Left lobe of liver (tissue), 2 donors: ENCODE measurements at regions not wholly inside any gene's neighbourhood (a gene's known extent, or its start where the extent isn't known, plus 50 kb on each side); places are given as distances from the start of the nearest gene placed in this dataset.

ENCODE experiments used
- ATAC-seq: fragments of 200-7000 bp; cut with Tn5 transposase; one replicate; pipeline ENCODE4 v1.9.1; 2020; ENCODE audit warnings: mild to moderate bottlenecking, moderate library complexity
- DNase-seq: peaks from one replicate; pipeline ENCODE4 v3.0.0-alpha.2; 2020; ENCODE audit warnings: low spot score
- donor health status: DM: no; HTN: no; CAD: no; lungs with moderate emphysema.
- donor health status: DM: no; HTN: yes; CAD: no.

DNA sequence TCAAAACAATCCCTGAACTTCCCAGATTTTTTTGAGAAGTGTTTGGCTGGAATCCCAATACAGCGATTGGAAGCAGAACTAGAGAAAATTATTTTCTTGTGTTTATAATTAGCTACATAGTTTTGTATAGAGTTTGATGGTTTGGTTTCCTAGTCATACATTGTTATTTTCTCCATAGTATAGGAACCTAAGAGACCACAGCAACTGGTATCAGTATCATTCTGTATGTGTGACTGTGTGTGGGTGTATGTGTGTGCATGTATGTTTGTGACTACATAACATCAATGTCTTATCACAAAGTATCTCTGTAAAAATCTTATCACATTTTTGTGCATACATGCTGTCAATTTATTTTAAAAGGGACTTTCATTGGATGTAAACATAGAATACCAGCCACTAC lies 780.5 kb downstream of the MRPL39 start:
- DNase-seq: no peak
- no peak for ATAC-seq

DNA sequence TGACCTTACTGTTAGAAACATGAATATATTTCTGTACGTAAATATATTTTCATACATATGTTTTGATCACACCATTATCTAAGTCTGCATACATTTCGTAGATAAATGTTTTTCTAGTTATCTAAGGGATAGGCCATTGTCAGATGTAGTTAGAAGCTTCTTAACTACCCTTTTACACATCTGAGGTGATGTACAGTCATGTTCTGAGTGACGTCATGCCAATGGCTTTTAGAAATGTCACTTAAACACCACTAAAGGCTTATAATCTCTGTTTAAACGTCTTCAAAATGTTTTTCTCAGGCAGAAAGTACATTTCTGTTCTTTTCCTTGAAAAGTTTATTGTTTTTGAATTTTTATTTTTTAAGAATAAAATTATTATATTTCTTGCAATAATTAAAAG lies 781.9 kb downstream of the MRPL39 start:
- ATAC-seq (no peak), DNase-seq (no peak)

DNA sequence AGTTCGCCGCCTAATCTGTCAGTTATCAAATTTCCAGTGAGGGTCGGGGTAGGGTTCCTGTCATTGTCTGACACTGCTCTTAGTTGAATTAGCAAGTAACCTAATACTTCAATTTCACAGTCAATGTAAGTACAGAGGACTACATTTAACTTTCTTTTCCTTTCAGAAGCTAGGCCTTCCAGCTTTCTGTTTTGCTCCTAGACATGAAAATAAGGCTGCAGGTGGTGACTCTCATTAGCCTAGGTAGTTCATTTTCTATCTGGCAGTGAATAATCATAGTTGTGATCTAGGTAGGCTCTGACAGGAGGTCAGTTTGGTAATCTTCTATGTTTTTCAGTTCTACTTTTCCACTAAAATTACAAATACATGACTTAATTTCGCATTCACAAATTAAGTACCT lies 783.1 kb downstream of the MRPL39 start:
- ATAC-seq (no peak), DNase-seq (no peak)

DNA sequence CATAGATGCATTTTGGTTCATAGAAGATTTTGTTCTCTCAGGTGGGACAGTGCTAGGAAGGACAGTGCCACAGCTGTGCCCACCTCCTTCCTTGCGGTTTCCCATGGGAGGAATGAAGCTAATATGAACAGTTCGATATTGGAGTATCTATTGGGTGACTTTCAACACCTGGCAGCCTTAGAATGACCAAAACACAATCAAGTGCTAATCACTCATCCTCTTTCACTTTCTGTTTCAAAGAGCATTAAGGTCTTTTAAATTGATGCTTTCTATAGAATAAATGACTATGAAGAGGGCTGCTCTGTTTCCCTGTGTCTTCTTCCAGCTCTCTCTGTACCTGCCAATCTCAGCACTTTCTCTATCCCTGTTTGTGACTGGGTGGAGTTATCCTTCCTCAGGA lies 784.0 kb downstream of the MRPL39 start:
- no peak for ATAC-seq
- DNase-seq: no peak

DNA sequence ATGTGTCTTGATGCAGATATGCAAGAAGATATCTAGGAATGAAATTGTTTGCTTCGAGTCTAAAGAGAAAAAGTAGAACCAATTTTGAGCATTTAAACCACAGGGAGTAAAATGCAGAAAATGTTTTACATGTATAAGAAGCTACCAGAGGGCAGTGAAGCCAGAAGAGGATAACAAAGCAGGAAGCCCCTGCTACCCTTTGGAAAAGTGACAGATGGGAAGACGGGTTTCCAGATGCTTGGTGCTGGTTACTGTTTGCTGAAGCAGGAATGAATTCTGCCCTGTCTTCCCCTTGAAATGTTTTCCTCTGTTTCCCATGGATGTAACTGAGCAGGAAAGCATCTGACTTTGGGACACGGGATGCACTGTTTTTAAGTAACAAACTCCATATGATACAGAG lies 822.2 kb downstream of the MRPL39 start:
- no peak for ATAC-seq

DNA sequence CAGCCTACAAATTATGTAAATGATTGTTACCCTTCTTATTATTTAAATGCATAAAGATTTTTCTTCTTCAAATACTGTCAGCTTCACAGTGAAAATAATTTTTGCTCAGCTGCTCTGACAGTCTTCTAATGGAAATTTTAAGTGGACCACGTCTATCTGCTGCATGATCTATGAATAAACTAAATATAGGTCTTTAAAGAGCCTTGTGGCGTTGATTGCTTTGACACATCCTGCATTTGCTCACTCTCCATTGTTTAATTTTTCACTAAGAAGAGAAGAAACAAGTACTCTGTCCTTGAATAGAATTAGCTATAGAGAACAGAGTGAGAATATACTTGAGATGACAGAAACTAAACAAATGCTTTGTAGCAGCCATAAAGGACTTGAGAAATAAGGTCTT lies 826.1 kb downstream of the MRPL39 start:
- DNase-seq (no peak), ATAC-seq (no peak)

More for the DNA sequence above, 822.2 kb downstream of the MRPL39 start:
- no peak for DNase-seq

DNA sequence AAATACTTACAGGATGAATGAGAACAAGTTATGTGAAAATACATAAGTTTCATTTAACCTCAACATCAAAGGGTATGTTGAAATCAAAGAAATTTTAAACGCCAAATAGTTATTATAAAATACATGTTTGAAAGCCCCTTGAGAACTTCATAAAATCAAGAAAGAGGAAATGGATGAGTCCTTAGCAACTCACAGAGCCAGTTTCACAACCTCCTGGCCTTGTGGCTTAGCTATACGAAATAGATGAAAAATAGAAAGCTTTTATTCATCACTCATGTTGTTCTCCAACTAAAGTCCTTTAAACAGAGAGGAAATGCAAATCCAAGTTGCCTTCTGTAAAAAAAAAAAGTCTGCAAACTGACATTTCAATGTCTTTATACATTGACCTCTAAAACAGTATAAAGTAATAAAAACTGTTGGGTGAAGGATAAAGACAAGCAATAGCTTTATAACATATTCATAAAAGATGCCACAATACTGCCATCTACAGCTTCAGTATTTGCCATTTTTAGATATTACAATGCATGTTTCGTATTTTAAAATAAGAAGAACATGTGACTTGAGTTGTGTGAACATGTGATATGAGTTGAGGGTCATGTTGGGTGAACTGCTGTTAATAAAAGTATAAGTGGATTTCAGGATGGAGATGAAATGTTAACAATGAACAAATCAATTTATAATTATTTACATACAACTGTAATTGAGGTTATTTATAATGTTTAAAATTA lies 847.8 kb downstream of the MRPL39 start:
- DNase-seq (no peak), ATAC-seq (no peak)

DNA sequence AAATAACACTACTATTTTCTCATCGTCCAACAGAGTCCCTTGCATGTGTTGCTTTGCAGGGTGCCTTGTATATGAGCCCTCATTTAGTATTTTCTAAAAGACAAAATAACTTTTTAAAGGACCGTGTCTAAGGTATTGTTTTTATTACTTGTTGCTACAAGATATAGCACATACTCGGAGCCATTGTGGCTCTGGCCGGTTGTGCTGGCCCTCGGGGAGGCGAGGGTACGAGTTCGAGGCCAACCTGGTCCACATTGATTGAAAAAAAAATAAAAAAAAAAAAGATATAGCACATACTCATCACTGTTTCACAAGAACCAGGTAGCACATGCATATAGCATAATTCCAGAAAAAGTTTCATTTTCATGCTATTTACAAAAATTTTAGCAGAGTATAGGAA lies 869.2 kb downstream of the MRPL39 start:
- ATAC-seq (no peak), DNase-seq (no peak)

DNA sequence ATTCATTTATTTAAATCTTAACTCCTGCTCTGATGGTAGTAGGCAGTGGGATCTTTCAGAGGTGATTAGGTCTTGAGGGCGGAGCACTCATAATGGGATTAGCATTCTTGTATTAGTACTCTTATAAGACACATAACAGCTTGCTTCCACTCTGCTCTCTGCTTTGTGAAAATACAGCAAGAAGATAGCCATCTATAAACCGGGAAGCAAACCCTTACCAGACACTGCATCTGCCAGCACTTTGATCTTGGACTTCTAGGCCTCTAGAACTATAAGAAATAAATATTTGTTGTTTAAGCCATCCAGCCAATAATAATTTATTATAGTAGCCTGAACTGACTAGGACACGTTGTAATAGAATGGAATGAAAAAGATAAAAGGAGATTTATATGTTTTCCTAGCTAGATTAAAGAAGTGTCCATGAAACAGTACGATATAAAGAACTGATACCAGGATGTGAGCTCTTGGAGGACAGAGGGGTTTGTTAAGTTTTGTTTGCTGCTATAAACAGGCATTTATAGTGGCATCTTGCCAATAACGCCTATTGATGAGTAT lies 869.9 kb downstream of the MRPL39 start:
- DNase-seq (no peak), ATAC-seq (no peak)

DNA sequence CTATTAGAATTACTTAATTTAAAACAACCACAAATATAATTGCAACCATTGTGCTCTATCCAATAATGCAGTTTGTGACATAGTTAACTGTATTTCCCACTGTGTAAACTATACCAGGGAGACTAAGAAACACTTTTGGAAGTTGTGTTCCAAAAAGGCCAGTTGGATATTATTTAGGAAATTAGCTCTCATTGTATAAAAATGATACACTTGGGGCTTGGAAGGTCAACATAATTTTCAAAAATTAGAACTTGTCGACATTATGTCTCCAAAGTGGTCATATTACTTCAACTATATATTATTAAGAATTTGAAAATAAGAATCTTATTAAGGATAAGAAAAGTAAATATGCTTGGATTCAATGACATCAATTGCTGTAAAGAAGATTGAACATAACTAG lies 876.6 kb downstream of the MRPL39 start:
- ATAC-seq (no peak), DNase-seq (no peak)

DNA sequence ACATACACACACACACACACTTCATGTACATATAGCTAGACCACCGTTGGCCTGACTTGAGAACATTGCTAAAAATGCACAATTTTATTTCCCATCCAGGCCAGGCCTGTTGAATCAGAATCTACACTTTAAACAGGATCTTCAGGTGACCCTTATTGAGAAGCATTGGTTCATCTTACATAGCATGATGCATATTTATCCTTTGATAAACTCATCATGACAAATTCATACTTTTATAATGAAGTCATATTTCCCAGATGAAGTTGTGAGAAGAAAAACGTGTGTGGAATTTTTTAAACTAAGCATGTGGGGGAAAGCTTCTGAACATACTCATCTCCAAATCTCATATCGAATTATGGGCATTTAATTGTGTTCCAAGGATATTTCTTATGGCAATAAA lies 877.7 kb downstream of the MRPL39 start:
- no peak for ATAC-seq
- no peak for DNase-seq

DNA sequence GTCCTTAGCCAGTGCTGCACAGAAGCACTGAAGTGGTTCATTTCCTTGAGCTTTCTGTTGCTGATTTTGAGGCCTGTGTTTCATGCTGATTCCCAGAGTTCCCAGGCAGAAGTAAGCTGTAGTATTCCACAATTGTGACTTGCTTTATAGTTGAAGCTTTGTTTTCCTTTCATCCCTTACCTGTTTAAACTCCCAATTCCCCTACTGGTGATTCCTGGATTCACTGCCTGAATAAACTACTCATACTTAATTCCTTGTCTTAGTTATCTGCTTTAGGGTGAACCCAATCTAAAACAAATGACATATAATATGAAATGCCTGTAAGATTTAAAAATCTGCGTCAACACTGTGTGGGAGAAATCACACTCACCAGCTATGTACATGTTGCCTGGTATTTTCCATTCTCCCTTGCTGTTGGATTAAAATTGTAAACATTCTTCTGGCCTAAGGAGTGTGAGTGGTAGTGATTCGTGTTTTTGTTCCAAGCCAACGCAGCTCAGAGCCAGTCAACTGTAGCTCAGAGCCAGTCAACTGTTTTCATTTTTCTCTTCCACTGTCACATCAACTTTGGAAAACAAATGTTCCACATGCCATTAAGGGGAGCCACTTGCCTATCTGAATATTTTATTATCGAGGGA lies 879.4 kb downstream of the MRPL39 start:
- no peak for DNase-seq
- no peak for ATAC-seq

DNA sequence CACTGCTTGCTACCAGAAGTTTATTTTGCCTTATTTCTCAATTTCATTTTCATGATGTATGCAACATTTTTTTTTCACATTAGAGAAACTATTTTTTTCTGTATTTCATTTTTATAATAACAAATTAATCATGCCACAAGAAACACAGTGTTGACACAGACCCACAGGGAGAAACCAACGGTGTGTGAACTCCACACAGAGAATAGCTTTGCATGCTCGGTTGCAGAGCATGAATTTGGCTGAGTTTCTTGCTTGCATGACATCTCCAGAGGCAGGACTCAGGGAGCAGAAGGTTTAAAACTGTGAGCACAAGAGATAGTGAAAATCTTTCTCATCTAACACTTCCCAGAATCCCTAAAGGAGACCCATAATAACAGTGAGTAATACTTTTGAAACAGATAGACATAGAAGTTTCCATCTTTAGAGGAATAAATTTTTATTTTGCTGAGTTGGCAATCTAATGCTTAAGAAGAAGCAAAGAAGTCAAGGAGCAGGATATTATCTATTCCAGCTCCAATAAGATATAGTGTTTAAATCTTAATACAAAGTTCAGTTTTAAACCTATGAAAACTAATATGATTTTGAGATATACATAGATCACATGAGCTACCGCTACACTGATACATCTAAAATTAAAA lies 890.9 kb downstream of the MRPL39 start:
- ATAC-seq (no peak), DNase-seq (no peak)

DNA sequence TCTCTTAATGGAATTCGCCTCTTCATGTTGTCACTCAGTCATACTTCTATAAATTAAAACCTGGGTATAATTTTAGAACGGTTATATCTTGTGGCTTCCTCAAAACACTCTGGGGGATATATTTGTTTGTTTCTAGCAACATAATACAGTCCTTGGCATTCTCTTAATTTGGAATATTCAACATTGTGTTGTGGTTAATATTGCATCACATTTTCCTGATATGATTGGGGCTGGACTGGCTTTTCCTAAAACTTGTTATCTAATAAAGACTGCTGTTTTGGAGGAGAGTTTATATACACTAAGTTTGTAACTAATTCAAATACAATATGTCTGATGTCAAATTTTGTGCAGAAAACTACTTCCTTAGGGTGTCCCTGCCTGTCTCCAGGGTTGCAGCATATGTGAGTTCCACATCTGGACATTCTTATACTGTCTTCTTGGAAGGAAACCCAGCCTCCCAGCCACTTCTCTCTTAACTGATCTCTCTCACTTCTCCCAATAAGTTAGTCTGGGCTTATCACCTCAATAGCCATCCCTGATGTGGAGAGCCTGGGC lies 892.6 kb downstream of the MRPL39 start:
- DNase-seq (no peak), ATAC-seq (no peak)

DNA sequence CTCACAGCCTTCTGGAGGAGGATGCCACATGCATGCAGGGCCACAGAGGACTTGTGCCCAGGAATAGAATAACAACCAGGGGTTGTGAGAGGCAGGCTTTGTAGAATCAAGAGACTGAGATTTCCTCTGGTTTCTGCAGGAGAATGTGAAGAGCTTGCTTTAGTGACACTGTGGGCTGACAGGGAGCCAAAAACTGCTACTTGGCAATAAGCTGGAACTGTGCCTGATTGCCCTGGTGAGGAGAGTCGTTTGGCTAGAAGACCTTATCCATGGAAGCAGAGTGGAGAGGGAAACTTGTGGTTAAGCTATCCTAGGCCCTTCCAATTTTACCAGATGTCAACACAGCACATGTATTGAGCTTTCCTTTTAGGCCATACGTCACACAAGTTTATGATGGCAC lies 902.1 kb downstream of the MRPL39 start:
- DNase-seq (no peak), ATAC-seq (no peak)

DNA sequence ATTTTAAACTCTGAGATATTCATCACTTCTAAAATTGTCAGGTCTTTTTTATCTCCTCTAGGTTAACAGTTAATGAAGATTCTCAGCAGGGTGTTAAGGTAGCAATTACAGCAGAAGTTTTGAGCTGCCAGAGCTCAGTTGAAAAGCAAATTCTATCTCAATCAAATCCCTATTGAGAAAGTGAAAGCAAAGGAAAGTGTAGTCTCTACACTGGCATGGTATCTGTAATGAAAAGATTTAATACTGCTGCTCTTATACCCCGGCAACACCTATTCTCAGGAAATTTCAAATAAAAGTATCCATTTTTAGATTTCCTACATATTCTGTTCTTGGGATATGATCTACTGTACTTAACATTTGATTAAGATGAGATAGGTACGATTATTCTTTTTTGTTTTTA lies 913.5 kb downstream of the MRPL39 start:
- no peak for DNase-seq

DNA sequence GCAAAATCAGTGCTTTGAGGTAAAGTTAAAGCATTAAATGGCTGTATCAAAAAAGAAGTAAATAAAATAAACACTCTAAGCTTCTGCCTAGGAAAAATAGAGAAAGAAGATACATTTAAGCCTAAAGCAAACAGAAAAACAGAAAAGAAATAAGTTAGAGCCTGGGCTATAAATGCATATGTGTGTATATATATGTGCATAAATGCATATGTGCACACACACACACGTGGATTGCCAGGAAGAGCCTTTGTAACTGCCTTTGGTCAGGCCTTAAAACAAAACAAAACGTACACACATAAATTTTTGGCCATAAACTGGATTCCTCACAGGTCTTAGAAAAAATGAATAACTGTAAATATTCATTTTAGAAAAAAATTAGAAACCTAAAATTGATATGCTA lies 925.8 kb downstream of the MRPL39 start:
- ATAC-seq (no peak), DNase-seq (no peak)

More for the DNA sequence above, 913.5 kb downstream of the MRPL39 start:
- ATAC-seq: no peak

DNA sequence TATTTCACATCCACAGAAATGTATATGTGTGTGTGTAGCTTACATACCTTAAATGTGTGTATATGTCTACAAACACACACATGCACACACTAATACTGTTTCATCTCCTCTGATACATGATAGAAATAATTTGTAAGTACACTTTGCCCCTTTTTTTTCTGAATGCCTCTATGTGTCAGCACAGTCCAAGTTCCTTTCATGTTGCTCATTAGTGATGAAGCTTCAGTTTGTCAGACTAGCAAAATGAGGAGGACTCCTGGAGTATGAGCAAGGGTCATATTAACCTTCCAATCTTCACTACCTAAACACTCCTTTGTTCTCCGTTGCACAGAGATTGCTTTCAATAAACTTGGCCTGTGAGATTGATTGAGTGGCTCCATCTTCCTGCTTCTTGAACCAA lies 935.4 kb downstream of the MRPL39 start:
- DNase-seq (no peak), ATAC-seq (no peak)

DNA sequence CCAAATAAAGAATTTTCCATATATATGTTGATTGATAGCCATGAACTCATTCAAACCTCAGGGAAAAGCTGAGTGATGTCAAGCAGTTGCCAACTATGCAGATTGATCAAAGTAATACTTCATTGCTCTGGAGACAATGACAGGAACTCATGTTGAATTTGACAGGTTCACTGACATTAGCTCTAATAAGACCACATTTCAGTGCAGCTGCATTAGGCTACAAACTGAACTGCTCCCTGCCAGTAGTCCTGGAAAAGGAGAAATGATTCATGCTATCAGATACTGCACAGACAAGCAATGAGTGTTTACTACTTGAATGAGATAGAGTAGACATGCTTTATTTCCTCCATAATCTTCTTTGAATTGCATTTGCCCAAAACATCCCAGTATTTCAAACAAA lies 948.4 kb downstream of the MRPL39 start:
- ATAC-seq (no peak), DNase-seq (no peak)

DNA sequence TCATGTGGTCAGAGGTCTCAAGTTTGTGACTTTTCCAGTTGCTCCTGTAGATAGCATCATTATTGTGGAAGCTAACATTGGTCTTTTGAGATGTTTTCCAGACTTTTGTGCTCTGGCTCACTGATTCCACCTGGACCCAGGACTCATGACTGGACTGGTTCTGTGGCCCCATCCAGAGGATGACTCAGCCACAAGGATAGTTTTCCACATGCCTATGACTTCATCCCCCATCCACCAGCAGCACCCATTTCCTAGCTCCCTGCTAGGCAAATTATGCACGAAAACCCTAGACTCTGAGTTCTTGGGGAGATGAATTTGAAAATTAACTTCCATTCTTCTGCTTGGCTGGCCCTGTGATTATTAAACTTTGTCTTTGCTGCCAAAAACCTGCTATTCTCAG lies 949.3 kb downstream of the MRPL39 start:
- ATAC-seq (no peak), DNase-seq (no peak)

DNA sequence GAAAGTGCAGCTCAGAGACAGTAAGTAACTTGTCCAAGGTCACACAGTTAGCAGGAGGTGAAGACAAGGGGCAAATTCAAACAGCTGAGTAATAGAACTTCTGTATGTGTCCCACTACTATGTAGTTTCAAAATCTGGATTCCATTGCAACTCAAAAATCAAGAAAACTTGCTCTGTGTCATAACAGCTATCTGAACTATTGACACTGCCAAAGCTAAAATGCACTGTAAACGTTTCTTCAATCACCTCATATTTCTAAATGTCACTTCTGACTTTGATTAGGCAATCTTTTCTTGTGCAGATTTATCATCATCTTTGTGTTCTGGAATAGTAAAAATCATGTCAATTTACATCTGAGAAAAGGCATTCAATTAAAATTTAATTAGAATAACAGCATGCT lies 957.6 kb downstream of the MRPL39 start:
- ATAC-seq: no peak

DNA sequence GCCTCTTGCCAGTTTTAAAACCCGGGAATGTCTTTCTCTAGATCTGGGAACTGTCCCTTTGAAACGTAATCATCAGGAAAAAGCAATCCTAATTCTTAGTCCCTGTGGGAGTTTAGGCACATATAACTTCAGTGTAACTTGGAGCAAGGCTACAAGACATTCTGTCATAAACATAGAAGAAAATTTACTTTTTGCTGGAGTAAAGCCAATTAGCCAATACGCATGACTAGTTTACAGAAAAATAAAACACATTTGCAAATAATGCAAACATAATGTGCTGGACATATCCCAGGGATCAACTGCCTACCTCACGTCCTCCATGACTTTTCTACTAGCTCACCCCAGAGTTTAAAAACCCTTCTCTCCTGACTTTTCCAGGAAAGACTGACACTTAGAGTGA lies 970.6 kb downstream of the MRPL39 start:
- ATAC-seq (no peak), DNase-seq (no peak)

More for the DNA sequence above, 957.6 kb downstream of the MRPL39 start:
- DNase-seq: no peak
